ENCODE measurements at regions not wholly inside any gene's neighbourhood (a gene's known extent, or its start where the extent isn't known, plus 50 kb on each side); places are given as distances from the start of the nearest gene placed in this dataset.
A peak's percentile ranks its signal among the peaks of the same experiment; 100 is the strongest.
"Not testable (repeated sequence)": the region's sequence is repeated elsewhere in the genome, so short reads cannot be mapped to it uniquely, and the experiment has no call there.

GRCh38 chr6:11934638-11935037, 77.5 kb upstream of the HIVEP1 start:
- no peak for DNase-seq (ENCODE audit: low read depth)

GRCh38 chr6:11932892-11933291, 79.2 kb upstream of the HIVEP1 start:
- not testable (repeated sequence) for H3K4me3 ChIP-seq (ENCODE audit: low read length); DNase-seq (ENCODE audit: low read depth)

More at GRCh38 chr6:11934638-11935037, 77.5 kb upstream of the HIVEP1 start:
- H3K4me3 ChIP-seq (ENCODE audit: low read length), result no peak overlapping the region
- no peak for TF ChIP-seq CTCF (IDR thresholded peaks at IDR 0.05; ENCODE audit: insufficient read depth, low read depth, low read length, missing control alignments)

- DNase-seq (ENCODE audit: low read depth), result no peak
- no peak for TF ChIP-seq CTCF (IDR thresholded peaks at IDR 0.05; ENCODE audit: insufficient read depth, low read depth, low read length, missing control alignments)
Measured at GRCh38 chr6:11931296-11932035, 80.6 kb upstream of the HIVEP1 start.

GRCh38 chr6:11930834-11931233, 81.3 kb upstream of the HIVEP1 start:
- DNase-seq (ENCODE audit: low read depth); H3K4me3 ChIP-seq (ENCODE audit: low read length): not testable (repeated sequence)

More at GRCh38 chr6:11931296-11932035, 80.6 kb upstream of the HIVEP1 start:
- H3K4me3 ChIP-seq (ENCODE audit: low read length), result no peak overlapping the region

- TF ChIP-seq CTCF (IDR thresholded peaks at IDR 0.05; ENCODE audit: insufficient read depth, low read depth, low read length, missing control alignments), result no peak
- no peak overlapping the region for H3K4me3 ChIP-seq (ENCODE audit: low read length)
- no peak for DNase-seq (ENCODE audit: low read depth)
Measured at GRCh38 chr6:11930240-11930639, 81.9 kb upstream of the HIVEP1 start.

- no peak for TF ChIP-seq CTCF (IDR thresholded peaks at IDR 0.05; ENCODE audit: insufficient read depth, low read depth, low read length, missing control alignments)
- no peak overlapping the region for H3K4me3 ChIP-seq (ENCODE audit: low read length)
- peak; percentile 42 for DNase-seq (ENCODE audit: low read depth)
Measured at GRCh38 chr6:11929241-11929835, 82.8 kb upstream of the HIVEP1 start.

GRCh38 chr6:11926594-11927407, 85.3 kb upstream of the HIVEP1 start:
- no peak overlapping the region for H3K4me3 ChIP-seq (ENCODE audit: low read length)
- DNase-seq (ENCODE audit: low read depth), result no peak
- TF ChIP-seq CTCF (IDR thresholded peaks at IDR 0.05; ENCODE audit: insufficient read depth, low read depth, low read length, missing control alignments), result no peak
